NT2/D1 (cell line): ENCODE measurements at regions not wholly inside any gene's neighbourhood (a gene's known extent, or its start where the extent isn't known, plus 50 kb on each side); places are given as distances from the start of the nearest gene placed in this dataset.

Experiments
- SUZ12 ChIP-seq: IDR thresholded peaks from 2 replicates; pipeline ENCODE4 v1.6.1; 2011; ENCODE audit not compliant: insufficient read length, insufficient read depth; ENCODE audit errors: extremely low read depth
- YY1 ChIP-seq: IDR thresholded peaks from 2 replicates; pipeline ENCODE4 v1.6.1; 2011; ENCODE audit not compliant: insufficient read length, insufficient read depth

DNA sequence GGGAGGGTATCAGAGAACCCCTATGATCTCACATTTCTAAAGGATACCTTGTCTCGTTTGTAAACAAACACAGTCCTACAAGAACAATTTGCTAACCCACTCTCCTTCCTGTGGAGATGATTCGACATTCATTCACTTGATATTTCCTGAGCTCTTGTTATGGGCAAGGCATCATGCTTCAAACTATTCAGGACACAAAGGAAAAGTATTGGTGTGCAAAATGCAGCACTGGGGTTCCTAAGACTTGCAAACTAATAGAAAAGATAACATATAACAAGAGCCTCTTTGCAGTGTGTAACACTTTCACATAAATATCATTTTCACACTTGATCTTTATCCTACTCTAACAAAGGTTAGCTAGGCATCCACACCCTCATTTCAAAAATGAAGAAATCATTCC is 211.5 kb upstream of the BLID start:
- TF ChIP-seq SUZ12 = no peak
- TF ChIP-seq YY1 = no peak
